Activated CD8-positive, alpha-beta memory T cell treated with anti-CD3 and anti-CD28 coated beads for 36 hours (primary cell): ENCODE measurements at regions not wholly inside any gene's neighbourhood (a gene's known extent, or its start where the extent isn't known, plus 50 kb on each side); places are given as distances from the start of the nearest gene placed in this dataset.
"Not testable (repeated sequence)": the region's sequence is repeated elsewhere in the genome, so short reads cannot be mapped to it uniquely, and the experiment has no call there.

Experiments
- CTCF ChIA-PET: fragments of 350-600 bp; sonication (Branson Sonifier 250); formaldehyde crosslinking; loops from one replicate; lab custom pipeline; 2021; ENCODE audit warnings: antibody characterized with exemption; lab: Charles Lee
- POLR2A ChIA-PET: fragments of 350-600 bp; sonication (Branson Sonifier 250); formaldehyde crosslinking; loops from one replicate; lab custom pipeline; 2021; ENCODE audit warnings: antibody characterized with exemption; lab: Charles Lee

DNA sequence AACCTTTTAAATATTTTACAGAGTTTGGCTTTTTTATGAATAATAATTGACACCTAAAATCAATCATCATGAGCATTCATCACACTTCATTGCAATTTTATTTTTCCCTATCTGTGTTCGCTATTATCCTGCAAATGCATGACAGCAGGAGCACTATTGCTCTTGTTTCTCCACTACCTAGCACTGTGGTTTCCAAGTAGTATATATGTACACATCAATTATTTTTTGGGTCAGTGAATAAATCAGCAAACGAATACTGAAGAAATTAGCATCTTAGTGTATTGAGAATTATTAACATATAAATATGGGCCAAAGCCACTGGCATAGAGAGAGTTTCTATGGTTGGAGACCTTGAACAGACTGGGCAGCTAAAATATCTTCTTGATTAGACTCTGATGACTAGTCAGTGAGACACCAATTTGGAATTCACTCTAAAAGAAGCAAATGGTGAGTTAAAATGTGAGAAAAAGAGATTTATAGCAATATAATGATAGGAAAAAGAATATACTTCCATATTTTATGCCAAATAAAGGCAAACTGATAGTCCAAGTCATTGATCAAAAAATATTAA is 731.1 kb upstream of the LUZP2 start:
- POLR2A ChIA-PET = no interaction called here
- CTCF ChIA-PET = no interaction called here

DNA sequence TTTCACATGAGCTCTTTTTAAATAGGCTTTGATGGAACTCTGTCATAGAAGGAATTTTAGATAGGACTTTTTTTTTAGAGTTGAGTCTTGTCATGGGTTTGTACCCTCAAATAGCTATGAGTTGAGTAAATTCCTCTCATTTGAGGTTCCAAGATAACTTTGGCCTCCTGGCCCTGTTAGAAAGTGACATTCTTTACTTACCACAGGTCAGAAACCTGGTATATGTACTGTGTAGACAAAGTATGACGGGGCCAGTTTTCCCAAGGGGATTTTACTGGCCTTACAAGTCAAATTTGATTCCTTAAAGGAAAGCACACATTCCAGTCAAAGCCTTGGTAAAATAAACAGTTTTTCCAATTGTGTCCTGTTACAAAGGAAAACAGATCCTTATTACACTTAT is 729.3 kb upstream of the LUZP2 start:
- POLR2A ChIA-PET = no interaction called here
- CTCF ChIA-PET = no interaction called here

DNA sequence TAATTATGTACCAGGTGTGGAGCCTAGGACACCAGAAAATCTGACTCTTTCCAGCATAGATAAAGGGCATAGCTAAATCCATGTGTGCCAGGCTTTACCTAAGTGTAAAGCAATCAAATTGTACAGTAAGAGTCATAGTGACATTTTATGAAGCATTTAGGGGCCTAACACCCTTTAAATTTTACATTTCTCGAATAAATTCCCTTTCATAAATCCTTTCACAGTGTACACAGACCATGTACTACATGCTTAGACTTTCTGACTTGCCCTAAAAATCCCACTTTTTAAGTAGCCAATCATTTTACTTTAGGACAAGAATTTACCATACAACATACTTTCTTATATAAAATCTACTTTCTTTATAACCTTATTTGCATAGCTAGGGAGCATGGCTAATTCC is 727.6 kb upstream of the LUZP2 start:
- ChIA-PET POLR2A (no interaction called here), CTCF (no interaction called here)

DNA sequence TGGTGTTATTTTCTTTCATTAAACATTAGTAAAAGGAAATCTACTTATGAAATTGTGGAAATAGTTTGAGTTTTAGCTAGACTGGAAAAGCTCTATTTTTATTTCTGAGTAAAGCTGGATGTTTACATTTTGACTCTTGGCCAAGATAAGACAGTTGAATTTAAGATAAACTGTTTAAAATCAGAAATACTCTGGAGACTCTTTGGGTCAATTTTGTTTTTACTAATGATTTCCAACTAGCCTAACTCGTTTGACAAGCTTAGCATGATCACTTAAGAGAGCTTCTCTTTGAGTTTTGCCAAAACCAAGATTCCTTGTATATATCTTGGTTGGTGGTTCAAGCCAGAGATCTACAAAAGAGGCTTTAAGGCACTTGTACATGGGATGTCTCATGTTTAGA is 724.8 kb upstream of the LUZP2 start:
- ChIA-PET POLR2A (no interaction called here), CTCF (no interaction called here)

DNA sequence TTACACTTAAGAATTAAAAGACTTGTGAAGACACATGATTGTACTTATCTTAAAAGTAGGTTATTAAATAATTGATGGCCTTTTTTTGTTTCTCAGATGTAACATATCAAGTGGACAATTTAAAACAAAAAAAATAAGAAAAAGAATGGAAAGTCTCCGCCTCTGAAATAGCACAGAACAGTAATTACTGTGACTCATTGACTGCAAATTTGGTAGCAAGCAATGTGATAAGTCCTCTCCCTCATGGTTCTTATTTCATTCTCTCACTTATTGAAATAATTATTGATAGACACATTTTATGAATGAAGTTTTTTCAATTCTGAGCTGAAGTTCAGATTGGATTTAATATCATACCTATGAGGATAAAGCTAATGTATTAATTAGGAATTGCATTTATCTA is 717.9 kb upstream of the LUZP2 start:
- POLR2A ChIA-PET = no interaction called here
- CTCF ChIA-PET = no interaction called here

DNA sequence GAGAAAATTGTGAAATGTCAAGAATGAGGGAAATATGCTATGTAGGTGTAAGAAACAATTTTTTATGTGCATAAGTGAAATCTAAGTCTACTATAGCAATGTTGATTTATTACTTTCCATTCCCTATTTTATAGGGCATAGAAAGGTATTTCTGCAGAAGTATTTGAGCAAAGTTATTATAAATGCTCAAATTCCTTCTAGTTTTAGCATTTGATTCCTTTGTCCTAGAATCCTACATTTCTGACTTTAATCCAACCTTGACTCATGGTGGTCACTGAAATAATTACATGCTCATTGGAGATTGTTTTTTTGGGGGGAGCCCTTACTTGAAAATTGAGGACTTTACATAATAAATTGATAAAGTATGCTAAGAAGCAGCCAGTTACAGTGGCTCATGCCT is 716.6 kb upstream of the LUZP2 start:
- CTCF ChIA-PET = no interaction called here

DNA sequence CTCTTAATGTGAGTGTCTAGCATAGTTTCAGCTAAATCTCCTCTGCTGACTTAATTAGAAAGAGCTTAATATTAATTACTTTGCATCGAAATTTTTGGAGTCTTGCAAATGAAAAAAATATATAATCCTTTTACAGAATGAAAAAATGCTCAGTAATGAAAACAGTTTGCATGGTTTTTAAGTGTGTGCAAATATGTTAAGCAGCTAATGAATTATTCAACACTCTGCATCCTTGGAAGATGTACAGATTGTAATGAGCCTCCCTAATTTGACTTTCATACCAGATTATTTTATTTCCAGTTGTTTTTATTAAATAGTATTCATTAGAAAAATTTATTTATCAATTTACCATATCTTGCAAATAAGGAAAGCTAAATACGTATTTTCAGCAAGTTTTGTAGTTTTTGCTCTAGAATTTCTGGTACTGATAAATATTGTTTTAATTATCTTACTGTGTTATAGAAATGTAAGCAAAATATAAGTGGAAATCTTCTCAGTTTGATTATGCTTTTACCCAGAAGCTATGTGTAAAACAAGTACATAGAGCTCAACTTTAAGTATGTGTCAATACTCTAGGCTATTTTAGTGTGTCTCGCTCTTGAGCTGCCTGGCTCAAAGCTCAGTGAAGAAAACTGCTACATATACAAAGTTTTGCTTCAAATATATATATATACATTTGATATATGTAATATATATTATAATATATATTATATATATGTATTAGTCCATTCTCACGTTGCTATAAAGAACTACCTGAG is 714.9 kb upstream of the LUZP2 start:
- ChIA-PET POLR2A (no interaction called here), CTCF (no interaction called here)

More for the DNA sequence above, 716.6 kb upstream of the LUZP2 start:
- POLR2A ChIA-PET = no interaction called here

DNA sequence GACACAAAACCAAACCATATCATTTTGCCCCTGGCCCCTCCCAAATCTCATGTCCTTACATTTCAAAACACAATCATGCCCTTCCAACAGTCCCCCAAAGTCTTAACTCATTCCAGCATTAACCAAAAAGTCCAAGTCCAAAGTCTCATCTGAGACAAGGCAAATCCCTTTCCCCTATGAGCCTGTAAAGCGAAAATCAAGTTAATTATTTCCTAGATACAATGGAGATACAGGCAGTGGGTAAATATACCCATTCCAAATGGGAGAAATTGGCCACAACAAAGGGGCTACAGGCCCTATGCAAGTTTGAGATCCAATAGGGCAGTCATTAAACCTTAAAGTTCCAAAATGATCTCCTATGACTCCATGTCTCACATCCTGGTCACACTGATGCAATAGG is 709.9 kb upstream of the LUZP2 start:
- POLR2A ChIA-PET, CTCF ChIA-PET: not testable (repeated sequence)

DNA sequence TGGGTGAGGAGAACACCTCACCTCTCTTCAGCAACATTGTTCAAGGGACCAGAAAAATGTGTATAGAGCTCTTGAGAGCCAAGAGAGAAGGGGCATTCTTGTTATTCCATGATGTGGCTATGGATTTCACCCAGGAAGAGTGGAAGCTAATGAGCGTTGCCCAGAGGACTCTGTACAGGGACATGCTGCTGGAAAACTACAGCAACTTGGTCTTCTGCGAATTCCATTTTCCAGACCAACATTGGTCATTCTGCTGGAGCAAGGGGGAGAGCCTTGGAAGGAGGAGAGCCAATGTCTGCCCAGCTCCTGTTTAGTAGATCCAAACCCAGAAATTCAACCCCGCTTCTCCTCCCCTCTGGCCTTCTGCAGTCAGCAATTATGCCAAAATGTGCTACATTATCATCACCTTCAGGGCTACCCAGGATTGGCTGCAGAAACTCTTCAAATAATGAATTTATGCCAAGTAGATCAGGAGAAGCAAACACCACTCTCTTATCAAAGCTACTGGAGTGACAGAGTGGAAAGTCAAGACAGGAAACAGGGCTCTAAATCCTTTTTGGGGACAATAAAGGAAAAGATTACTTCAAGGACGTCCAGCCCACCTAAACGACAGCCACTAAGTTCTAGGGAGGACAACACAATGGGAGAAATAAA is 707.5 kb upstream of the LUZP2 start:
- ChIA-PET CTCF (no interaction called here), POLR2A (no interaction called here)

DNA sequence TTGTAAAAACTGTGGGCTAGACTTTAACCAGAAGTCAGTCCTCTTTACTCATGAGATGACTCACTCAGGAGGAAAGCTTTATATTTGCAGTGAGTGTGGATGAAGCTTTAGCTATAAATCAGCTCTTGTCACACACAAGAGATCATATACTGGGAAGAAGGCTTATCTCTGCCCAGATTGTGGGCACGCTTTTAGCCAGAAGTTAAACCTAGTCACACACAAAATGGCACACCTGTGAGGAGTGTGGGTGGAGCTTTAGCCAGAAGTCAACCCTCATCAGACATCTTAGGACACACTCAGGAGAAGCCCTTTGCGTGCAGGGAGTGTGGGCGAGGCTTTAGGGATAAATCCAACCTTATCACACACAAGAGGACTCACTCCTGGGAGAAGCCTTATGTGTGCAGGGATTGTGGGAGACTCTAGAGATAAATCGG is 706.9 kb upstream of the LUZP2 start:
- POLR2A ChIA-PET = no interaction called here
- CTCF ChIA-PET = no interaction called here

DNA sequence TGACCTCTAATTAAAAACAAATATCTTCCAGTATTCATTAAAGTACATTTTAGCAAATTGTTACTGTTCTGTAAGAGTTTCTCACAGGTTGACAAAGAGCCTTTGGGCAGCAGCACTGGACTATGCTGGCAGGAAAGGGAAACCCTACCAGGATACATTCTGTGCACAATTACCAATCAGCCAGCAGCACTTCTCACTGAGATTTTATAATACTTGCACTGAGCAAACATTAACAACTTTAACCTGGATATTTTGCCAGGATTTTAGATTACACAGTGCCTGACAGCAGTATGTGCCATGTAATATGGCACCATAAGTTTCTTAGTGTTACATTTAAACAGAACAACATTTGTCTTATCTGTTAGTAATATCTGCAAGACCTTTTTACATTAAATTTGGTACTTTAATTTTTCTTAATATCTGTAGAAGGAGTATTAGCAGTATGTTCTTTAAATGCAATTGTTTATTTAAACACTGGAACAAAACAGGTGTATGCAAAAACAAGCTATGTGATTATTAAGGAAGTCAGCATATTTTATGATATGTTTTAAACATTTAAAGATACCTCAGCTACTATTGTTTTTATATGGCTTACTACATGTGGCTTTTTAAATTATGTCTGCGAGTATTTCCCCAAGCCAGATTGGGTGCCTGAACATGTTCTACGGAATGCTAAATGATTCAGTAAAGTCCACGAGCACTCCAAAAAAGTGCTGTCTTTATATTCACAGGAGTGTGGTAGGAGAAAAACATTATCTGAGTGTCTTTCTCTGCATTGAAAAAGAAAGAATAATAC is 699.0 kb upstream of the LUZP2 start:
- CTCF ChIA-PET = no interaction called here
- POLR2A ChIA-PET = no interaction called here

DNA sequence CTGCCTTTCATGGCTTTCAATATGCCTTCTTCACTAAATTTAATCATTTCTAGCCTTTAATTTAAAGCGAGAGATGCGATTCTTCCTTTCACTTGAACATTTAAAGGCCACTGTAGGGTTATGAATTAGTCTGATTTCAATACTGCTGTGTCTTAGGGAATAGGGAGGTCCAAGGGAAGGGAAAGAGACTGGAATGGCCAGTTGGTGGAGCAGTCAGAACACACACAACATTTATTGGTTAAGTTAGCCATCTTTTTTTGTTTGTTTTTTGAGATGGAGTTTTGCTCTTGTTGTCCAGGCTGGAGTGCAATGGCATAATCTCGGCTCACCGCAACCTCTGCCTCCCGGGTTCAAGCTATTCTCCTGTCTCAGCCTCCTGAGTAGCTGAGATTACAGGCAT is 662.5 kb upstream of the LUZP2 start:
- POLR2A ChIA-PET = not testable (repeated sequence)

DNA sequence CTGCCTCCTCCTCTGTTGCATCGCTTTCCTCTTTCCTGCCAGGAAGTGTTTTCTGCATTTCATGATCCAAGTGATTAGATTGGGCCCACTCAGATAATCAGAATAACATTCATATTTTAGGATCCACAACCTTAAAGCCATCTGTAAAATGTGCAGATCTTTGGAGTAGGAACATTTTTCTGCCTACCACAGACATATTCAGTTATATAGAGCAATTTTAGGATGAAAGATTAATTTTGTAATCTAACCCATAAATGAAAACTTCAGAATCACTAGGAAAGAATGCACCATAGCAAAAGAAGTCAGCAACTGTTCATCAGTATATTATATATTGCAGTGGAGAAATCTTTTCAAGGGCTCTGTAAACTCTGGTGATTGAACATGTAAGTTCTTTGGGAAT is 659.9 kb upstream of the LUZP2 start:
- ChIA-PET CTCF (no interaction called here), POLR2A (no interaction called here)

More for the DNA sequence above, 662.5 kb upstream of the LUZP2 start:
- CTCF ChIA-PET = not testable (repeated sequence)

DNA sequence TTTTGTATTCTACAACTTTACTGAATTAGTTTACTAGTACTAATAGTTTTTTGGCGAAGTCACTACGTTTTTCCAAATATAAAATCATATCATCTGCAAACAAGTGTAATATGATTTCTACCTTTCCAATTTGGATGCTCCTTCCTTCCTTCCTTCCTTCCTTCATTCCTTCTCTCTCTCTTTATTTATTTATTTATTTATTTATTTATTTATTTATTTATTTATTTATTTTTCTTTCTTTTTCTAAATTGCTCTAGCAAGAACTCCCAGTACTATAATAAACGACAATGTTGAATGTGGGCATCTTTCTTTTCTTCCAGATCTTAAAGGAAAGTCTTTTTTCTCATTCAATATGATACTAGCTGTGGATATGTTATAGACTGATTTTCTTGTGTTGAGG is 656.0 kb upstream of the LUZP2 start:
- POLR2A ChIA-PET = no interaction called here
- CTCF ChIA-PET = no interaction called here

DNA sequence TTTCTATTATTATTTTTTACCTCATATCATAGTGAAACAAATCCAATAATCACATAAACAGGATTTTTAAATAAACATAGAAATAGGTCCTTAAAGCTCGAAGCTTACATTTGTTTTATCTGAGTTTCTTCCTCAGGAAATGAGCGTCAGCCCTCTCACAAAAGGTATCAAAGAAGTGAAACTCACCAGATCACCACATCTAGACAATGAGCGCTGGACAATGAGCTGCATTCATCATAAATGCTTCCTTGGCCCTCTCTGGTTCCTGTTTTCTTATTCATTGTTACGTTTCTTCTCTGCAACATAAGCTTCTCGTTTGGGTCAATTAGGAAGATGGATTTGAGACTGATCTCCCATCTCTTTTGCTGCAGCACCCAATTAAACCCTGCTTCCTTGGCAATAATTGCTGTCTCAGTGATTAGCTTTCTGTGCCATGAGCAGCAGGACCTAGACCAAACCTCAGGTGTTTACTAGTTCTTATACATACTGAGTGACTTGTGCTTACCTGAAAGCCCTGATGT is 649.9 kb upstream of the LUZP2 start:
- CTCF ChIA-PET = no interaction called here

DNA sequence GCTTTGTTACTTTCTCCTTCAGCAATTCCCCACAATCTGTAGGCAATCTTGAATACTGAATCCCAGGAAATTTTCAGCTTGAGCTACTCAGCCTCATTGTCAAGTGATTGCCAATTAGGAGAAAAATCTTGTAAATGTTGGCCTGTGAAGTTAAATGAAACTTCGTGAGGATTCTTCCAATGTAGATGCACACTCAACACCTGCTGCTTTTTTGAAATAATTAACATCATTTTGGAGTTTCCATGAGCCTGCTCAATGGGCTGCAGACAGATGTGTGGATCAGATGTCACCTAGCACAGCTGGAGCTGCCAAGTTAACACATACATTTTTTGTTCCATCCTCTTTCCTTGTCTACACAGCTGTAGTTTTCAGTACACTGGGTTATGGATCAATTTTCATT is 645.6 kb upstream of the LUZP2 start:
- ChIA-PET POLR2A (no interaction called here), CTCF (no interaction called here)

More for the DNA sequence above, 649.9 kb upstream of the LUZP2 start:
- POLR2A ChIA-PET = no interaction called here

DNA sequence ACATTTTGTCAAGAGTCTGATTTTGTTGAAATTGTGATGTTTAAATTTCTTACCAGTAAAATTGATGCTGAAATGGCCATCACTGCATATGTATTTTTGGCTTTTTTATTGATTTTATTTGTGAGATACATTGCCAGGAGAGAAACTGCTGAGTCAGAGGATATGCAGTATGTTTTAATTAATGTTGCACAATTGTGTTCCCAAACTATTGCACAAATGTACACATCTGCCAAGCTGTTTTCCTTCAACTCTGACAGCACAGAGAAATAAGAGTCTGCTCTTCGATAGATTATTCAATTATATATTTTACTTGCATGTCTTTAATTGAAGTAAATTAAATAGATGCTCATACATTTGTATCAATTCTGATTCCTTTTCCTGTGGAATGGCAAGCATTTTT is 640.2 kb upstream of the LUZP2 start:
- ChIA-PET CTCF (no interaction called here), POLR2A (no interaction called here)

DNA sequence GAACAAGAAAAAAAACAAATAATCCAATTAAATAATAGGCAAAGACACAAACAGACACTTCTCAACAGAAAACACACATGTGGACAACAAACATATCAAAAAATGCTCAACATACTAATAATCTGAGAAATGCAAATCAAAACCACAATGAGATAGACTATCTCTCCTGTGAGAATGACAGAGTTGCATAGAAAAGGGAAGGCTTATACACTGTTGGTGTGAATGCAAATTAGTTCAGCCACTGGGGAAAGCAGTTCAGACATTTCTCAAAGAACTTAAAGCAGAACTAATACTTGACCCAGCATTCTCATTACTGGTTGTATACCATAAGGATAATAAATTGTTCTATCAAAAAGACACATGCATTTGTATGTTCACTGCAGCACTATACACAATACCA is 637.8 kb upstream of the LUZP2 start:
- POLR2A ChIA-PET = no interaction called here
- CTCF ChIA-PET = no interaction called here

DNA sequence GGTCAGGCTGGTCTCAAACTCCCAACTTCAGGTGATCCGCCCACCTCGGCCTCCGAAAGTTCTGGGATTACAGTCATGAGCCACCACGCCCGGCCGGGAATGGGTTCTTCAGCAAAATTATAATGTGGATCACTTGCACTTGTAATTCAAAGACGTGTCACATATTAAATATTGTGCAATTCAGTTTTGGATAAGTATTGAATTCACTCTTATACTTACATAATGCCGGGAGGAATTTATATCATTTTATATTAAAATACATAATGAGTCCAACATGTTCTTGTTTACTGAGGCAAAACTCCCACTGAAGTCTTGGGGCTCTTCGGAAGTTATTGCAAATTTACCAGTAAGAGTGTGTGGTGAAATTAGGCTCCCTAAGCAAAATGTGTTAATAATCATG is 635.2 kb upstream of the LUZP2 start:
- POLR2A ChIA-PET = no interaction called here

DNA sequence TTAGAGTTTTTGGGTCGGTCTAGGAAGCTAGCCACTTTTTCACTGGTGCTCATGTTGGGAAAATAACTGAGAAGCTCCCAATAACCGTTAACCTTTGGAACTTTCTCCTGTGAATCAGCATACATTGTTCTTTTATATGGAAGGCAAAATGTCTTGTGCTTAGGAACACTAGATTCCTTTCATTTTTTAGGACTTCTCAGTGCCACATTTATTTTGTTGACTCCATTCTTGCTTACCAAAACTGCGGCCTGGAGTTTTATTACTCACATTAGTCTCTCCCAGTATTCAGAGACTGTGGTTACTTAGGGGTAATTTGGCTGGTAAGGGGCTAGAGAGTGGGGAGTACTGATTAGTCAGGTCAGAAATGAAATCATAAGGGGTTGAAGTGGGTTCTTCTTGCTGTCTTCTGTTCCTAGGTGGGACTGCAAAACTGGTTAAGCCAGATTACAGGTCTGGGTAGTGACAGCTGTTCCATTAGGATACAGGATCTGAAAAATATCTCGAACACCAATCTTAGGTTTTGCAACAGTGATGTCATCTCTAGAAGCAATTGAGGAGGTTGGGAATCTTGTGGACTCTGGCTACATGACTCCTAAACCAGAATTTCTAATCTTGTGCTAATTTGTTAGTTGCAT is 631.4 kb upstream of the LUZP2 start:
- CTCF ChIA-PET = no interaction called here
- POLR2A ChIA-PET = no interaction called here

More for the DNA sequence above, 635.2 kb upstream of the LUZP2 start:
- CTCF ChIA-PET = interaction anchor here (0.7 kb wide), 1 partner anchor 38 kb away, joined by 4 read pairs; no protein-coding TSS in a partner anchor
